Mucosa of rectum (tissue), 2 donors: ENCODE measurements at regions not wholly inside any gene's neighbourhood (a gene's known extent, or its start where the extent isn't known, plus 50 kb on each side); places are given as distances from the start of the nearest gene placed in this dataset.

Experiments
- H3K27ac ChIP-seq, 2 donors: one replicate each; pipeline ENCODE4 v1.7.0; 2013; ENCODE audit warnings: inconsistent platforms in 2 of 2, low read depth in 2 of 2, low read length in 2 of 2
- H3K27me3 ChIP-seq, 2 donors: one replicate each; pipeline ENCODE4 v1.7.0; 2013; ENCODE audit warnings: low read length in 2 of 2; ENCODE audit not compliant: control insufficient read depth in 2 of 2, insufficient read depth in 2 of 2
- H3K36me3 ChIP-seq, 2 donors: one replicate each; pipeline ENCODE4 v1.7.0; 2013; ENCODE audit warnings: low read length in 2 of 2; ENCODE audit not compliant: control insufficient read depth in 2 of 2, insufficient read depth in 2 of 2
- H3K4me1 ChIP-seq, 2 donors: one replicate each; pipeline ENCODE4 v1.7.0; 2013; ENCODE audit warnings: low read length in 2 of 2, mild to moderate bottlenecking in 1 of 2; ENCODE audit not compliant: control insufficient read depth in 2 of 2, insufficient read depth in 2 of 2
- H3K4me3 ChIP-seq, 2 donors: one replicate each; pipeline ENCODE4 v1.7.0; 2013; ENCODE audit warnings: low read length in 2 of 2
- H3K9ac ChIP-seq, 2 donors: one replicate each; pipeline ENCODE4 v1.7.0; 2013; ENCODE audit warnings: low read length in 2 of 2, low read depth in 1 of 2, mild to moderate bottlenecking in 1 of 2
- H3K9me3 ChIP-seq, 2 donors: one replicate each; pipeline ENCODE4 v1.7.0; 2013; ENCODE audit warnings: low read length in 2 of 2; ENCODE audit not compliant: control insufficient read depth in 2 of 2
- donor health status: healthy.
- donor health status: Normal muscosa, but diverticular disease.

DNA sequence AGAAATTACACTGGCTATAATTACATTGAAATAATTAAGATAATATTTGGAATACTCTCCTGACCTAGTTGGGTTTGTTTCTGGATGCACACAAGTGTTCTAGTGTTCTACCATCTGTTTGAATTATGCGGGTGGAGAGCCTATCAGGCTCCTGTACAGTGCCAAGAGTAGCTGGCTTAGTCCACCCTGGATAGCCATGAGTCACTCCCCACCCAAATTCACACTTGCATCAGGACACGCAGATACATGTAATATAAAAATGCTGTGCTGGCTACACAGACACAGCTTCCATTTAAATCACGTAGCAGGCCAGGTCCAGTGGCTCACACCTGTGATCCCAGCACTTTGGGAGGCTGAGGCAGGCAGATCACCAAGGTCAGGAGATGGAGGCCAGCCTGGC, 686.2 kb upstream of the SLC35B3 start:
- Histone ChIP-seq H3K4me3 (no peak overlapping the region), H3K4me1 (no peaks in the 10 kb centered on the region), H3K36me3 (no peaks in the 10 kb centered on the region), H3K9ac (no peak overlapping the region), H3K27ac (no peak overlapping the region), H3K9me3 (no peaks in the 10 kb centered on the region), H3K27me3 (no peaks in the 10 kb centered on the region)

DNA sequence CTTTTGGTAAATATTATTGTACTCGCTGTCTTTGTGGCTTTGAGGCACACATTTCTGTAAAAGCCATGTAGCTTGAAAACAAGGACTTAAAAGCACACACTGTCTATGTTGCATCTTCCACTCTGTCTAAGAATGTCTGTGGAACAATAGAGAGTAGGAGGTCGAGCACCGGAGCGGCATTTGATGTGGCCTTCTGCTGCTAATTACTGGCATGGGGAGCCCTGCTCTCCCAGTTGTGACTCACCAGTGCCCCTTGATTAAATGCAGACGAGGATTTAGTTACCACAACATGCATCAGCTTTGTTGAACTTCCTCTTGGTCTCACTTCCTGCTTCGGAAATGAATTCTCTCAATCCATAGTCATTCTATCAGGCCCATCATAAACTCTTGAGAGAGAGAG, 680.7 kb upstream of the SLC35B3 start:
- H3K27me3 ChIP-seq, result no peaks in the 10 kb centered on the region
- H3K36me3 ChIP-seq, result no peaks in the 10 kb centered on the region
- no peak overlapping the region for H3K27ac ChIP-seq
- H3K9ac ChIP-seq, result no peak overlapping the region
- H3K4me1 ChIP-seq, result no peaks in the 10 kb centered on the region
- H3K9me3 ChIP-seq, result no peaks in the 10 kb centered on the region
- H3K4me3 ChIP-seq, result no peak overlapping the region

DNA sequence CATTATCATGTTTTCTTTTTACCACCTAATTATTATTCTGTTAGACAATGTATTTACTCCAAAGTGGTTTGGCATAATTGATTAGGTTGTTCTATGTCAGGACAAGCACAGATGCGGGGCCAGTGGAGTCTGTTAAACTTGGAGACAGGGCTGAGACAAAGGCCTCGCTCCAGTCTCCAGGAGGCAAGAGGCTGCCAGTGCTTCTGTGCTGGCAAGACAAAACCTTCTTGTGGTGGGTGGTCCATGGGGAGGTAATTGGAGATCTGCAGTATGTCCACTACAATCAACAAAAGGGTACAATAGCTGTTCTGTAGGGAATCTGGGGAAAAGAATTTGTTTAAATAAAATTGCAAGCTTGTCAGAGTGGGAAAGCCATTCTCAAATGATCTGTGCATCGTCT, 677.2 kb upstream of the SLC35B3 start:
- no peak overlapping the region for H3K4me3 ChIP-seq
- H3K9ac ChIP-seq, result no peak overlapping the region
- H3K27ac ChIP-seq, result no peak overlapping the region
- H3K36me3 ChIP-seq, result no peaks in the 10 kb centered on the region
- H3K9me3 ChIP-seq, result no peaks in the 10 kb centered on the region
- no peaks in the 10 kb centered on the region for H3K27me3 ChIP-seq
- no peaks in the 10 kb centered on the region for H3K4me1 ChIP-seq

DNA sequence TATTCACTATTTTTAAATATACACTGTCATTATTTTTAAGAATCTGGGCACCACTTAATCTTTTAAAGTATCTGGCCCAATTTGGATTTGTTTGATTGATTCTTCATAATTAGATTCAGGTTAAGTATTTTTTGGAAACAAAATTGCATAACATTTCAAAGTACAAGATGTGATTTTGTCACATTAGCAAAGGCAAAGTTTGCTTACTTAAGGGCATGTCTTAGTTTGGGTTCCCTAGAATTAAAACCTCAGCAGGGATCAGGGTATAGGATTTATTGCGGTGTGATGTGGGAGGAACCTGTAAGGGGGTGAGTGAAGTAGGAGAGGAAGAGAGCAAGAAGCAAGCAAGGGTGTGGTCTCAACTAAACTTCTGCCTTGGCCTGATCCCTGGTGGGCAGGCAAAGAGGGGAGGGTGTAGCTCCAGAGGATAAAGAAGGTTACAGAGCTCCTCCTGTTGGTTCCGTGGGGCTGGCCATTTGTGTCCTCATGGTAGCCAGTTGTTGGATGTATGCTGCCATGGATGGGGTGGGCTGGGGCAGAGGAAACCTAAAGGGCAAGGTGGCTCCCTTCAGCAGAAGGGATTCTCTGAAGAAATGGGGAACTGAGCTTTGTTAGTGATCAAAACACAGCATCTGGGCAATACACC, 668.7 kb upstream of the SLC35B3 start:
- Histone ChIP-seq H3K36me3 (no peaks in the 10 kb centered on the region), H3K9me3 (no peaks in the 10 kb centered on the region), H3K27ac (no peak overlapping the region), H3K4me1 (no peaks in the 10 kb centered on the region), H3K4me3 (no peak overlapping the region), H3K27me3 (no peaks in the 10 kb centered on the region), H3K9ac (no peak overlapping the region)

DNA sequence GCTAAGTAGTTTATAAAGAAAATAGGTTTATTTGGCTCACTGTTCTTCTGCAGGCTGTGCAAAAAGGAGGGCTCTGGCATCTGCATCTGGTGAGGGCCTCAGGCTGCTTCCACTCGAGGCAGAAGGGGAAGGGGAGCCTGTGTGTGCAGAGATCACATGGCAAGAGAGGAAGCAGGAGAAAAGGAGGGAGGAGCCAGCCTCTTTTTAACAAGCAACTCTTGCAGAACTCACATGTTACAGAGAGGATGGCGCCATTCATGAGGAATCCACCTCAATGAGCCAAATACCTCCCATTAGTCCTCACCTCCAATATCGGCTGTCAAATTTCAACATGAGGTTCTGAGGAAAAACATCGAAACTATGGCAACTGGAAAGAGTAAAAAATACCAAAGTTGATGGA, 666.6 kb upstream of the SLC35B3 start:
- H3K36me3 ChIP-seq, result no peaks in the 10 kb centered on the region

DNA sequence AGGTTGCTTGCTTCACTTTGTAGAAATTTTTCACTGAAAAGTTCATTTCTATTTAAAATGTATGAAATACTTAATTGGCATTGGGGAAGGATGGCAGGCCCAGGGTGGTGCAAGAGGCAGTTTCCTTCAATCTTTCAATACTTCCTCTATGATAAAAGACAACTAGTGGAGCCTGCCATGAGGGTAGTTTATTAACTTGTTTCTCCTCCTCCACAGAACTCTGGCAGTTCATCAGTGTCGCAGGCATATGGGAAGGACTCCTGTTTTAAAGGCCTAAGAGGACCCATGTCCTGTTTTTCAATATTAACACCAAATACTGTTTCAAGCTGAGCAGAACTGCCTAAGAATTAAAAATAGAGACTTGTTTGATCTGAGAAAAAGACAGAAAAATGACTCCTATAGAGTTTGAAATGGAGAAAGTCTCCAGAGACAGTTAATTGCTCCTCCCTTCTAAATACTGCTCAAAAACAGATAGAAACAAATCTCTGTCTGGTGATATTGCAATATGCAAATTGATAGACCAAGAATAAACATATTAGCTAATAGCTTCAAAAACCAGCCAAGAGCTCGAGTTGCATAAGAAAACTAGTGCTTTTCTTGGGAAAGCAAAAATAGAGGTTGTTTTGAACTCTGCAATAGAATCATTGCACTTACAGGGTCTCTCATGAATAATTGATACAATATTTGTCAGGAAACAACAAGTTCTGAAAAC, 665.7 kb upstream of the SLC35B3 start:
- no peak overlapping the region for H3K27ac ChIP-seq

More for the DNA sequence above, 666.6 kb upstream of the SLC35B3 start:
- no peaks in the 10 kb centered on the region for H3K27me3 ChIP-seq
- no peak overlapping the region for H3K4me3 ChIP-seq
- H3K9ac ChIP-seq, result no peak overlapping the region
- H3K27ac ChIP-seq, result no peak overlapping the region
- no peaks in the 10 kb centered on the region for H3K9me3 ChIP-seq
- no peaks in the 10 kb centered on the region for H3K4me1 ChIP-seq

DNA sequence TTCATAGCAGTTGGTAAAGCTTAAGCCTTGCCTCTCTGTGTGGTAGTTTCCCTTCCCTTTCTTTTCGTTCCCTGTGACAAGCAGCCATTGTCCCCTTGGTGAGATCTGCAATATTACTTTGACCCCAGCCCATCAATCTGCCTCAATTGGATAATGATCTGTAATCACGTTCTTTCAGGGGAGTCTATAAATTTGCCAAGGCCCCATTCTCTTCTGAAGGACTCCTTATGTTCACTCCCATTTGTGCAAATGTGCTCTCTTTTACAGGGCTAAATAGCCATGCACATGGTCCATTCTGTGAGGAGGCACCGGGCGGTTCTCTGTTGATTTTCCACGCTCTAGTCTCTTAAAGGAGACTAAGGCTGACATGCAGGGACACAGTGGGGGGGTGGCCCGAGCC, 660.4 kb upstream of the SLC35B3 start:
- no peaks in the 10 kb centered on the region for H3K9me3 ChIP-seq
- no peak overlapping the region for H3K9ac ChIP-seq
- H3K4me1 ChIP-seq, result no peaks in the 10 kb centered on the region
- no peaks in the 10 kb centered on the region for H3K27me3 ChIP-seq
- no peaks in the 10 kb centered on the region for H3K36me3 ChIP-seq
- H3K4me3 ChIP-seq, result no peak overlapping the region
- no peak overlapping the region for H3K27ac ChIP-seq

More for the DNA sequence above, 665.7 kb upstream of the SLC35B3 start:
- Histone ChIP-seq H3K4me3 (no peak overlapping the region), H3K36me3 (no peaks in the 10 kb centered on the region), H3K9me3 (no peaks in the 10 kb centered on the region), H3K4me1 (no peaks in the 10 kb centered on the region), H3K27me3 (no peaks in the 10 kb centered on the region), H3K9ac (no peak overlapping the region)

DNA sequence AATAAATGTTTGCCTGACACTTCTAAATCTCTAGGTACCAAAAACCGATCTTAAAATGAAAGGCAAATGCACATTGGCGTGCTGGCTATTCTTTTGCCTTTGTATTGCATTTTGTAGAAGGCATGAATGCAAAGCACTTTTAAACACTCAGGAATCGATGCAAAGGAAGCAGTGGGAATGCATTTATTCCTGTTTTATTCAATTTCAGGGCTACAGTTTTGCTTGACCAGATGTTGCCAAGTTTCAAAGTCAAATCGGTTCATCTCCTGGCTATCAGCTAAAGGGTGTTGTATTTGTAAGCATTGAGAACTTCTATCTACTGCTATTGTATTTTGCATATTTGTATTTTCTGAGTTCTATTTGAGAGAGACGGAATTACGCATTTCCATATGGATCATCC, 659.8 kb upstream of the SLC35B3 start:
- no peaks in the 10 kb centered on the region for H3K27me3 ChIP-seq
- no peaks in the 10 kb centered on the region for H3K36me3 ChIP-seq
- no peaks in the 10 kb centered on the region for H3K4me1 ChIP-seq

DNA sequence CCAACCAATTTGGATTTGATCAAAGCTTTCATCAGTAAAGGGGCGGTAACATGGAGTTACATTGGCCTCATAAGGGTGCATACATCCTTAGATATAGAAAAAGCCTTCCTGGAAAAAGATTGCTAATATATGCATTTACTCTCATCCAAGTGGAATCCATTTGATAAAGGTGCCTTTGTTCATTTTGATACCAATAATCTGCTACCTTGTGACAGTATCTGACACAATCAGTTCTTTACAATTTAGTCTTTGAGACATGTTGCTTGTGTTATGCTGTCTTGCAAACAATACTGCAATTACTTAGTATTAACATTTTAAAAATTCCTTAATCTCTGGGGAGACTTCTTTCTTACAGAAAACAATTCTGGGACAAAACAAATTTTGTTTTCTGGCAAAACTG, 654.4 kb upstream of the SLC35B3 start:
- no peak overlapping the region for H3K27ac ChIP-seq
- no peaks in the 10 kb centered on the region for H3K27me3 ChIP-seq
- no peaks in the 10 kb centered on the region for H3K4me1 ChIP-seq
- H3K4me3 ChIP-seq, result no peak overlapping the region
- no peaks in the 10 kb centered on the region for H3K9me3 ChIP-seq
- no peaks in the 10 kb centered on the region for H3K36me3 ChIP-seq
- no peak overlapping the region for H3K9ac ChIP-seq

More for the DNA sequence above, 659.8 kb upstream of the SLC35B3 start:
- no peaks in the 10 kb centered on the region for H3K9me3 ChIP-seq
- no peak overlapping the region for H3K27ac ChIP-seq
- no peak overlapping the region for H3K9ac ChIP-seq
- H3K4me3 ChIP-seq, result no peak overlapping the region

DNA sequence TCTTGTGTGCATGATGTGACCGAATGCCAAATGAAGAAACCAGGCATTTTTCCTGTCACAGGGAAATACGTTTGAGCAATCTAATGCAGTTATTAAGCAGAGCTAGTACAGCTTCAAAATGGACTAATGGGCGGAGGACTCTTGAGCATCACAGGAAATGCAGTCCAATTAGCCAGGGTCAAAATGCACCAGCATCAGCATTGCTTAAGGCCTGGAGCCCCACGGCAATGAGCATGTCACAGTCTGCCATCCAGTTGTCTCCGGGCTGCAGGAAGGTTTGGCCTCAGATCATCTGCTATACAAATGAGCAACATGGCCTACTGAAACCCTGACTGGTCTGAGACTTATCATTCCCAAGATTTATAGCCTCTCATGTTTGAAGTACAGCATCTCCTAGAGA, 652.1 kb upstream of the SLC35B3 start:
- Histone ChIP-seq H3K27me3 (no peaks in the 10 kb centered on the region), H3K4me1 (no peaks in the 10 kb centered on the region), H3K9ac (no peak overlapping the region), H3K9me3 (no peaks in the 10 kb centered on the region), H3K4me3 (no peak overlapping the region), H3K27ac (no peak overlapping the region), H3K36me3 (no peaks in the 10 kb centered on the region)
